ENCODE measurements at regions not wholly inside any gene's neighbourhood (a gene's known extent, or its start where the extent isn't known, plus 50 kb on each side); places are given as distances from the start of the nearest gene placed in this dataset.
A peak's percentile ranks its signal among the peaks of the same experiment; 100 is the strongest.
"Not testable (repeated sequence)": the region's sequence is repeated elsewhere in the genome, so short reads cannot be mapped to it uniquely, and the experiment has no call there.

DNA sequence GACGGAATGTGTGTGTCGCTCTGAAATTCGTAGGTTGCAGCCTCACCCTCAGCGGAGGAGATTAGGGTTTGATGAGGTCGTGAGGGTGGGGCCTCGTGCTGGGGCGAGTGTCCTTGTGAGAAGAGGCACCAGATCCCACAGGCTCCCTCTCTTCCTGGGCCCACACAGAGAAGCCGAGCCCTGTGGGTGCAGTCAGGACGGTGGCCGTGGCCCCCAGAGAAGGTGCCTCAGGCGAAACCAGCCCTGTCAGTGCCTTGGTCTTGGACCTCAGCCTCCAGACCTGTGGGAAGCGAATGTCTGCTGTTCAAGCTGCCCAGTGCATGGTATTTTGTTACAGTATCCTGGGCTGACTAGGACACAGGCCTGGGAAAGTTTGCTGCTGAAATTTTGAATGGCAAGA is 108.0 kb upstream of the ALKAL2 start:
- no peak for DNase-seq (ENCODE audit: low spot score)

DNA sequence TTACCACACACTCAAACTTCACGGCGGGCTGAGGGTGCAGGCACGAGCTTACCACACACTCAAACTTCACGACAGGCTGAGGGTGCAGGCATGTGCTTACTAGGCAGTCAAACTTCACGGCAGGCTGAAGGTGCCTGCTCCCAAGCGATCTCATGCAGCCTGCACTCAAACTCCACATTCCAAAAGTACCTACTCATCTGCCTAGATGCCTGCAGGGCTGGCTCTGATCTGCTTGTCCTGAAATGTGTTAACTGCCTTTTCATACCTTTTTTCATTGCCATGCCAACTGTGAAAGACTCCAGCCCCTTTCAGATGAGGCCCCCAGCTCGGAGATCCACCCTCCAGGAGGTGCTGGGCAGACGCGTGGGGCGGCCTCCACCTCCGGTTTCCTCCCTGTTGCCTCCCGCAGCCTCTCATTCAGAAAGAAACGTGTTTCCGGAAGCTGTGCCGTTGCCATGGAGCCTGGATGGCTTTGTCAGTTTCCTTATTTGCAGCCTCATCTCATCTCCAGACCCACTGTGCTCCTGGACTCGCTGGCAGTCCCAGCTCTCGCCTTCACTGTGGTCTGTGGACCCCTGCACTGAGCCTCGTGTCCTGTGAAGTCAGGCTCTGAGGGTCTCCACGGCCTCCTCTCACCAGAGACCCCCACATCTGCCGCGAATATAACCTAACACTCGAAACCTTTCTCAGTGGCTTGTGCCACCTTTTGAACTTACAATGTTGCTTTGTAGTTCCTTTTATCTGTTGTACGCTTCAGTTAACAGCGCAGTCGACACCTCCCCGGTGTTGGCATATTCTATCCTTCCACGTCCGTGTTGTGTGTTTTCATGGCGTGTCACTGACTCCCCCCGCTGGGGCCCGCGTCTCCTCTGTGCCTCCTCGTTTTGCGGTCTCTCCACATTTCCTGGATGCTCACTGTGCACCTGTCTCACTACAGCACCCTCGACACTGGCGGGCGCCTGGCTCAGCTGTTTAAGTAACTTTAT is 106.1 kb upstream of the ALKAL2 start:
- peak; percentile 23 for DNase-seq (ENCODE audit: low spot score)

DNA sequence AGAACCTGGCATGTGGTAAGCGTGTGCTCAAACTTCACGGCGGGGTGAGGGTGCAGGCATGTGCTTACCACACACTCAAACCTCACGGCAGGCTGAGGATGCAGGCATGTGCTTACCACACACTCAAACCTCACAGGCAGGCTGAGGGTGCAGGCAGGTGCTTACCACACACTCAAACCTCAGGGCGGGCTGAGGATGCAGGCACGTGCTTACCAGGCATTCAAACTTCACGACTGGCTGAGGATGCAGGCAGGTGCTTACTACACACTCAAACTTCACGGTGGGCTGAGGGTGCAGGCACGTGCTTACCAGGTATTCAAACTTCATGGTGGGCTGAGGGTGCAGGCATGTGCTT is 105.0 kb upstream of the ALKAL2 start:
- DNase-seq (ENCODE audit: low spot score), result no peak

DNA sequence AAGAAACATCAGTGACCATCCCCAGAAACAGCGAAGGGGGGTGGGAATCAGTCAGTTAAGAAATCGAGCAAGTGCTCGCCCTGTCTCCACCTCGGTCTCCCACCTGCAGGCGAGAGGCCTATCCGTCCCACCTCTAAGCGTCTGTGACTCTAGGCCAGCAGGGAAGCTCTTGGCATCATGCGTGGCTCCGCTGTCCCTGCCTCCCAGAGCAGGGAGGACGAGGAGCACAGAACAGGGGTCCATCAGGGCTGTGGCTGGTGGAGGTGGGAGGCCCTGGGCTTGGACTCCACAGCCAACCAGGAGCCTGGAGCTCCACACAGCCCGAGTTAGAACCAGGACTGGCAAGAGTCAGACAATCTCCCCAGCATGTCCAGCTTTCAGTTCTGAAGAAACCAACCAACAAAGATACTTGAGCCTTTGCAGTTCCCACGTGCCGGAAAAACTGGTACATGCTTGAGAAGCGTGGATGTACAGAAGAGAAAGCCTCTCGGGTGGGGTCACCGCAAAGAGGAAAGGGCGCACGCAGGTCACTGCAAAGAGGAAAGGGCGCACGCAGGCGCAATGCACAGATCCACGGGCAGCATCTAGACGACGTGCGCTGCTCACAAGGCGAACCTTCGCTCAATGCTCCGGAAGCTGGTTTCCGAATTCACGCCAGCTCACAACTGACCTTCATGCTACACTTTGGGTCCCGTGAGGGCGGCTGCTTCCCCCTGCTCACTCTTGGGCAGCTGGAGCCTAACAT is 104.5 kb upstream of the ALKAL2 start:
- no peak for DNase-seq (ENCODE audit: low spot score)

DNA sequence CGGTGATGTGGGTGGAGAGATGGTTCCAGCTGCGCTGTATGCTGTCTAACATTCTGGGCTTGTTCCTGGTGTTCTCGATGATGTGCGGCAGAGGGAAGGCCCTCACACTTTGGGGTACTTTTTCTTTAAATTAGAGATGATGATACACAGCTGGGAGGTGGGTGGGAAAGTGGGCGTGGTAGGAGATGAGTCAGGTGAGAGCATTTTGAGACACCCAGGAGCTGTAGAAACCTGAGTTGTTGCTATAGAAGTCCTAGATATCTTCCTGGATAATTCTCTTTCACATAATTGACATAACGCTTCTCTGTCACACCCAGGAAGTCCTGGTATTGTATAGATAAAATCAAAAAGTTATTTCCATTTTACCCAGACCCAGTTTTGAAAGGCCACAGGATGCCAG is 103.8 kb upstream of the ALKAL2 start:
- no peak for DNase-seq (ENCODE audit: low spot score)

DNA sequence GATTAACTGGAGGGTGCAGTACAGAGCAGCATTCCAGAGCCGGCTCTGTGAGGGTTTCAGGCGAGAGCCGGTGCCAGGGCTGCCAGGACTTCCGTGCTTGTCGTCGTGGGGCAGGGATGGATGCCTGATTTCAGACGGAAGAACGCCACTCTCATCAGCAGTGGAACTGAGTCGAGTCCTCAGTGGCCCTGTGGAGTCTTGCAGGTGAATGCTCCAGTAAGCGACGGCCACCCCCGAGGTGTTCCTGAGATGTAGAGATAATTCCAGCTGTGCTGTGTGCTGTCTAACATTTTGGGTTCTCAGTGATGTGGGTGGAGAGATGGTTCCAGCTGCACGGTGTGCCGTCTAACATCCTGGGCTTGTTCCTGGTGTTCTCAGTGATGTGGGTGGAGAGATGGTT is 103.1 kb upstream of the ALKAL2 start:
- DNase-seq (ENCODE audit: low spot score), result no peak

DNA sequence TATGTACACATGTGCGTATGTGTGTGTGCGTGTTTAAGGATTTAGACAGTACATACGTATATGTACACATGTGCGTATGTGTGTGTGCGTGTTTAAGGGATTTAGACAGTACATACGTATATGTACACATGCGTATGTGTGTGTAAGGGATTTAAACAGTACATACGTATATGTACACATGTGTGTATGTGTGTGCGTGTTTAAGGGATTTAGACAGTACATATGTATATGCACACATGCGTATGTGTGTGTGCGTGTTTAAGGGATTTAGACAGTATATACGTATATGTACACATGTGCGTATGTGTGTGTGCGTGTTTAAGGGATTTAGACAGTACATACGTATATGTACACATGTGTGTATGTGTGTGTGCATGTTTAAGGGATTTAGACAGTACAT is 102.1 kb upstream of the ALKAL2 start:
- not testable (repeated sequence) for DNase-seq (ENCODE audit: low spot score)

DNA sequence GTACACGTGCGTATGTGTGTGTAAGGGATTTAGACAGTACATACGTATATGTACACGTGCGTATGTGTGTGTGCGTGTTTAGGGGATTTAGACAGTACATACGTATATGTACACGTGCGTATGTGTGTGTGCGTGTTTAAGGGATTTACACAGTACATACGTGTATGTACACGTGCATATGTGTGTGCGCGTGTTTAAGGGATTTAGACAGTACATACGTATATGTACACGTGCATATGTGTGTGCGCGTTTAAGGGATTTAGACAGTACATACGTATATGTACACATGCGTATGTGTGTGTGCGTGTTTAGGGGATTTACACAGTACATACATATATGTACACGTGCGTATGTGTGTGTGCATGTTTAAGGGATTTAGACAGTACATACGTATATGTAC is 100.9 kb upstream of the ALKAL2 start:
- DNase-seq (ENCODE audit: low spot score), result not testable (repeated sequence)

DNA sequence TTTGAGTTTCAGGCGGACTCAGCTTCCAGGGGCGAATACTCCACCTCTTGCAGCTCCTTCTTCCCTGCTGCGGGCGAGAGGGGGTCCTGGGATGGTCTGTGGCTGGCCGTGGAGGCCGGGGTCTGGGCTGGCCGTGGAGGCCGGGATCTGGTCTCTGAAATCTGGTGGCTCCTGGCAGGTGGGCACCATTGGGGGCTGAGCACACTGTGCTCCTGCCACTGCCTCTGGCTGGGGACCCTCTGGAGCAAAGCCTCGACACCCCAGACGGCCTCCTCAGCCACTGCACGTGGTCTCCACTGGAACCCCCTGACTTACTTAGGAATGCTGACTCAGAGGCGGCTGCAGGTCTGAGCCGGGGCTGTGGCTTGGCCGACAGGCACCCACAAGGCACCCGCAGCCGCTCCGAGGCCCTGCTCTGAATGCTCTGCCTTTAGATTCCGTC is 100.1 kb upstream of the ALKAL2 start:
- no peak for DNase-seq (ENCODE audit: low spot score)

DNA sequence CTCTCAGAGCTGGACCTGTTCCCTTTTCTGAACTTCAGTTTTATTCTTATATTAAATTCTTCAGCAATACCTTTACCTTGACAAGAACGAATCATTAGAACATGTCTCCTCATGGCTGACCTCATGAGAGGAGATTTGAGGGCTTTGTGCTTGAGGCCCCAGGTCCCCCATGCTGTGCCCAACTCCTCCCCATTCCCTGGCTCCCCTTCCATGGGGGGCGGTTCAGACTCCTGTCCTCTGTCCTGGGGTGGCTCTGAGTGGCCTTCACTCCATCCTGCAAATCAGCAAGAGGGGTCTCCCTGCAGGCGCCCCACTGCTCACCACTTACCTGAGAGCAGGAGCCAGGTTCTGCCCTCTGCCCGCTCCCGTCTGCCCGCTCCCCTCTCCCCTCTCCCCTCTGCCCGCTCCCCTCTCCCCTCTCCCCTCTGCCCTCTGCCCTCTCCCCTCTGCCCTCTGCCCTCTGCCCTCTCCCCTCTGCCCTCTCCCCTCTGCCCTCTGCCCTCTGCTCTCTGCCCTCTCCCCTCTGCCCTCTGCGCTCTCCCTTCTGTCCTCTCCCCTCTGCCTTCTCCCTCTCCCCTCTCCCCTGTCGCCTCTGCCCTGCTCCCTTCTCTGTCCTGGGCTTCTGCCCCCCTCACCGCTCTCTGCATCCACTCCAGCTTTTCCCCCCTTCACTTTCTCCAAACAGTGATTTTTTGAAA is 98.7 kb upstream of the ALKAL2 start:
- no peak for DNase-seq (ENCODE audit: low spot score)

DNA sequence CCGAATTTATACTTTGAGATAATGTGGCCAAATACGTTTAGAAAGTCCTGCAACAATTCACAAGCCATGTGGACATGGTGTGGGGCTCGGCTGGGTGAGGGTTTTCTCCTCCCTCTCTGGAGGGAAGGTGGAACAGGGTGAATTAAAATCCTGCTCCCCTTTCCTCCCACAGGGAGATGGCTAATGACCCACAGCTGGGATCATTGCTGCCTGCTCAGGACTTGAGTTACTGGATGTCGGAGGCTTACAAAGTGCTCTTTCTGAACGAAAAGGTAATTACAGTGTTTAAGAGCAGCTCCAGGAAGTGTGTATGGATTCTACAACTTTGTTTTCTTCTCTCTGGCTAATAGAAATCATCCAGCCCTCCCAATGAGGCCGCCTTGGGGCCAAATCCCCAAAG is 97.9 kb upstream of the ALKAL2 start:
- DNase-seq (ENCODE audit: low spot score), result no peak

DNA sequence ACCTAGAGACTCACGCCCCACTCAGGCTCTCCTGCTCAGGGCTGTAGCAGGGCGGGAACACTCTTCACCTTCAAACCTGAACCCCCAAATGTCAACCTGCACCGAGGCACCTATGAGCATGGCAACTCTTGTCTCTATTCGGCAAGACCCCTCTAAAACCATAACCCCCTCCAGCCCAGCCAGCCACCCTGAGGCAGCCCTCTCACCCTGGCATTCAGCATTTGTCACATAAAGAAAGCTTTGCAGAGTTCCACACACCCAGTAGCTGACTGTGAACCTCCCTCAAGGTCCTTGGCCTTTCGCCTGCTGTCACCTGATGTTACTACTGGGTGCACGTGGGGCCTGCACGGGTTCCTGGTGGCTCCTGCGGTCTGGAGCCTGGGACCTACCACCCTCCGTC is 97.2 kb upstream of the ALKAL2 start:
- DNase-seq (ENCODE audit: low spot score), result no peak

DNA sequence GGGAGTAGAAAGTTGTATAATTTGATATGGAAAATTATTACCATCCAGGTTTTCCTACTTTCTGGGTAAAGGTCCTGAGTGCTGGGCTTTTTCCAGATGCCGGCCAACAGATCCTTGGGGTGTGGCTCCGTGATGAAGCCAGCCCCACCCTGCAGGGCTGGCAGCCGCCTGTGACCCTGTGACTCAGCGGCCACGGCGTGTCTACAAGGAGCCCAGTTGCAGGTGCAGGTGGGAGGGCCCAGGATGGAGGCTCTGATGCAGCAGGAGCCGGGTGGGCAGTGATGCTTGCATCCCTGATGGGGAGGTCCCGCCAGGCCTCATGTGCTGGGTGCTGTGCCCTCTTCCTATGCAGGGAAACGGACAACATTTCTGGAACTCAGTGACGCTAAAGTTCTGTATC is 96.0 kb upstream of the ALKAL2 start:
- DNase-seq (ENCODE audit: low spot score), result peak; percentile 69

DNA sequence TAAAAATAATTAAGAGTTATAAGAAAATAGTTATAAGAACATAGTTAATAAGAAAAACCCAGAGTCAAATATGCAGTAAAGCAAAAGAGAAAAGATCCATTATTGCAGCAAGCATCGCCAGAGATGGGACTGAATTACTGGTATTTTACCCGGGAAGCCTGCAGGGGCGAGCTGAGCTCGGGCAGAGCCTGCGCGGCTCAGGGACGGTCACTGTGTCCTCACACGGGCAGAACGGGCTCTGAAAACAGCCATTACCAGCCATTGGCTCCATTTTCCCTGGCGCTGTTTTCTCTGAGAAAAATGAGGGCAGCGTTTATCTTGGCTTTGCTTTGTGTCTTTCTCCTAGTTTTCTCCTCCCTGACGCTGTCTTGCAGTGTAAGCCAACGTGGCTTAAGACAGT is 95.3 kb upstream of the ALKAL2 start:
- no peak for DNase-seq (ENCODE audit: low spot score)

DNA sequence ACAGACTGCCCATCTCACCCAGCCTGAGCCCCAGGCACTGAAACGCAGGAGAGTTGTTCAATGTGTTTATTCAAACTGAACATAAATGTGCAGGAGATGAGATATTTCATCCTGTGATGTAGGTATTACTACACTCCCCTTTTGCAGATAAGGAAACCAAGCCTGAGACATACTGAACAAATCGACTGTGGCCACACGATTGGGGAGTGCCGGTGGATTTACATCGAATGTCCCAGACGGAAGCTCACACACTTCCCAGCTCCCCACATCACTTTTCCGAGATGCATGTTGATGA is 94.8 kb upstream of the ALKAL2 start:
- DNase-seq (ENCODE audit: low spot score), result no peak

DNA sequence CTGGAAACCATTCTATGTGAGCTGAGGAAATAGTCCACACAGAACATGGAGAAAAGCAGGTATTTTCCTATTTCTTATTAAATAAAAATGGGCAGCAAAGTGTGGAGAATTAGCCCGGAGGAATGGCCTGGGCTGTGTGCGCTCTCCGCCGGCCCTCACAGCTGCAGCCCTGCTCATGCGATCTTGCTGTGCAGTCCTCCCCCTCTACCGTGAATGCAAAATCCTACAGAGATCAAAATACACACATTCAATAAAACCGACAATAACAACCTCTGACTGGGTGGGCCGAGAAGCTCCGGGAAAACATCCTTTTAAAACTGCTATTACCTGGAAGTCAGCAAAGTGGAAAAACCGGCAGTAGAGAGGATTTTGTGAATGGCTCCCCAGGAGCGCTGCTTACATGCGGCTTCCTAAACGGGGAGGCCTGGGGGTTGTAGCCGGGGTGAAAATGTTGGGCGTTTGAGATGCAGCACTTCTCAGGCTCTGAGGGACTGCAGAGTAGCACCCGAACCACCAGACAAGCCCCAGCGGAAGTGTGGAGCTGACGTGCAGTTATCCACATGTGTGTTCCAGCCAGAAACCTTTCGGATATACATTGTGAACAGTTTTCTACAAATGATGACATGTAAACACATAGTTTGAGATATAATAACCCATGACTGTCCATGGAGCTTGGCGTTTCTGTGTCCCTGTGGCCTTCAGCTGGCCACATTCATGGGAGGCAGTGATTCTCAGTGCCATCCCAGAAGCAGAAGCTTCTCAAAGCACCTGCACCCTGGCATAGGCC is 94.2 kb upstream of the ALKAL2 start:
- no peak for DNase-seq (ENCODE audit: low spot score)

DNA sequence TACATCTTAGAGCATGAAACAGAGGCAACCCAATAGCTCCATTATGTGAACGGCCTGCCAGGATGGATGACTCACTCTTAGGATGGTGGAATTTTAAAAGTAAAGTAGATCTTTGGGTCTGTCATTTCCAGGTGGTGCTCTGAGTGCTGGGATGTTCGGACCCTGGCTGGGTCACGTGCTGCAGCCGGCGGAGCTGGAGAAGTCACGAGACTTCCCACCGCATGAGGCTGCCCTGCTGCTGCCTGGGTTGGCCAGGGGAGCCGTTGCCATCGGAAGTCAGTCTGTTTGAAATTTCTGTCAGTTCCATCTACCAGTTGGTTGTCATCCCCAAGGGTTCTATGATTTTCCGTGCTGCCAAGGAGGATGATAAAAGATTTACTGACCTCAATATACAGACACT is 93.3 kb upstream of the ALKAL2 start:
- no peak for DNase-seq (ENCODE audit: low spot score)

DNA sequence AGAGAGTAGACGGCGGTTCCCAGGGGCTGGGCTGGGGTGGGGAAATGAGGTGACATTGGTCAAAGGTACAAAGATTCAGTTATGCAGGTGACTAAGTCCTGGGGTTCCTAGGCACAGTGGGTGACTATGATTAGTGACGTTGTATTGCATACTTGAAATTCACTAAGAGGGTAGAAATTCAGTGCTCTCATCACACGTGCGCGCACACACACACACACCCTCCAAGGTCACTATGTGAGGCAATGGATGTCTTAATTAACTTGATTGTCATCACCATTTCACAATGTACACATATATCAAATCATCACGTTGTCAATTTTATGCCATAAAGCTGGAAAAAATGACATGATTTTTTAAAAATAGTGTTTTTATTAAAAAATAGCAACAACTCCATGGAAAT is 92.9 kb upstream of the ALKAL2 start:
- no peak for DNase-seq (ENCODE audit: low spot score)

DNA sequence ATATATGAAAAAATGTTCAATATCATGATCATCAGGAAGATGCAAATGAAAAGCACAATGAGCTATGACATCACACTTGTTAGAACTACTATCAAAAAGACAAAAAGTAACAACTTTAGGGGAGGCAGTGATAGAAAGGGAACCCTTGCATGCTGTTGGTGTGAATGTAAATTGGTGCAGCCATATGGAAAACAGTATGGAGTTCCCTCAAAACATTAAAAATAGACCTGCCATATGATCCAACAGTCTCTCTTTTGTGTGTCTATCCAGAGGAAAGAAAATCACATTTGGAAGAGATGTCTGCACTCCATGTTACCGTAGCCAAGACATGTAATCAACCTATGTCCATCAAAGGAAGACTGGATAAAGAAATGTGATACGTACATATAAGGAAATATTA is 92.3 kb upstream of the ALKAL2 start:
- no peak for DNase-seq (ENCODE audit: low spot score)

DNA sequence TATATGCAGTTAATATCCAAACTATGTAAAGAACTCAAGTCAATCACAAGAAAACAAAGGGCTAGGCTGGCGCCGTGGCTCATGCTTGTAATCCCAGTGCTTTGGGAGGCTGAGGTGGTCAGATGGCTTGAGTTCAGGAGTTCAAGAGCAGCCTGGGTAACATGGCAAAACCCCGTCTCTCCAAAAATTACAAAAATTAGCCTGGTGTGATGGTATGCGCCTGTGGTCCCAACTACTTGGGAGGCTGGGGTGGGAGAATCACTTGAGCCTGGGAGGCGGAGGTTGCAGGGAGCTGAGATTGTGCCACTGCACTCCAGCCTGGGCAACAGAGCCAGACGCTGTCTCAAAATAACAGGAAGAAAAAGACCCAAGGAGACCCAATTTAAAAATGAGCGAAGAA is 91.9 kb upstream of the ALKAL2 start:
- no peak for DNase-seq (ENCODE audit: low spot score)

DNA sequence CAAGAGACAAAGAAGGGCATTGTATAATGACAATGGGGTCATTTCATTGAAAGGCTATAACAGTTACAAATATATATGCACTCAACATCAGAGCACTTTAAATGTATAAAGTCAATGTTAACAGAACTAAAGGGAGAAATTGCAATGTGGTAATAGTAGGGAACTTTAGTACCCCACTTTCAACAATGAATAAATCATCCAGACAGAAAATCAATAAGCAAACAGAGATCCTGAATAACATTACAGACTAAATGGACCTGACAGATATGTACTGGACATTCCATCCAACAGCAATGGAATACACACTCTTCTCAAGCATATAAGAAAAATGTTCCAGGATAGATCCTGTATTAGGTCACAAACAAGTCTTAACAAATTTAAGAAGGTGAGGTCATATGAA is 90.5 kb upstream of the ALKAL2 start:
- DNase-seq (ENCODE audit: low spot score), result no peak

DNA sequence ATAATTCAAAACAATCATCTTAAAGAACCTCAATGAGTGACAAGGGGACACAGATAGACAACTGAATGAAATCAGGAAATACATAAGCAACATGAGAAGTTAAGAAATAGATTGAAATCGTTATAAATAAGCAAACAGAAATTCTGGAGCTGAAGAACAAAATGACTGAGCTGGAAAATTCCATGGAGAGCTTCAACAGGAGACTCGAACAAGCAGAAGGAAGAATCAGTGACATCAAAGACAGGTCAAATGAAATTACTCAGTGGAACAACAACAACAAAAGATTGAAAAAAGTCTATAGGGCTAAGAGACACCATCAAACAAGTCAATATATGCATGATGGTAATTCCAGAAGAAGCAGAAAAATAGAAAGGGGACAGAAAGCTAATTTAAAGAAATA is 89.5 kb upstream of the ALKAL2 start:
- no peak for DNase-seq (ENCODE audit: low spot score)

Data from LoVo (cell line).